ENCODE measurements at regions not wholly inside any gene's neighbourhood (a gene's known extent, or its start where the extent isn't known, plus 50 kb on each side); places are given as distances from the start of the nearest gene placed in this dataset.

- TF ChIP-seq, protein P1, sequence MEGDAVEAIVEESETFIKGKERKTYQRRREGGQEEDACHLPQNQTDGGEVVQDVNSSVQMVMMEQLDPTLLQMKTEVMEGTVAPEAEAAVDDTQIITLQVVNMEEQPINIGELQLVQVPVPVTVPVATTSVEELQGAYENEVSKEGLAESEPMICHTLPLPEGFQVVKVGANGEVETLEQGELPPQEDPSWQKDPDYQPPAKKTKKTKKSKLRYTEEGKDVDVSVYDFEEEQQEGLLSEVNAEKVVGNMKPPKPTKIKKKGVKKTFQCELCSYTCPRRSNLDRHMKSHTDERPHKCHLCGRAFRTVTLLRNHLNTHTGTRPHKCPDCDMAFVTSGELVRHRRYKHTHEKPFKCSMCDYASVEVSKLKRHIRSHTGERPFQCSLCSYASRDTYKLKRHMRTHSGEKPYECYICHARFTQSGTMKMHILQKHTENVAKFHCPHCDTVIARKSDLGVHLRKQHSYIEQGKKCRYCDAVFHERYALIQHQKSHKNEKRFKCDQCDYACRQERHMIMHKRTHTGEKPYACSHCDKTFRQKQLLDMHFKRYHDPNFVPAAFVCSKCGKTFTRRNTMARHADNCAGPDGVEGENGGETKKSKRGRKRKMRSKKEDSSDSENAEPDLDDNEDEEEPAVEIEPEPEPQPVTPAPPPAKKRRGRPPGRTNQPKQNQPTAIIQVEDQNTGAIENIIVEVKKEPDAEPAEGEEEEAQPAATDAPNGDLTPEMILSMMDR (IDR thresholded peaks at IDR 0.05), result no peak
- TF ChIP-seq EZH2 (IDR thresholded peaks at IDR 0.05), result no peak
Observed at GRCh38 chr2:151153601-151154000, 108.1 kb downstream of the RBM43 start.
